Breast epithelium (tissue), 3 donors: ENCODE measurements at regions not wholly inside any gene's neighbourhood (a gene's known extent, or its start where the extent isn't known, plus 50 kb on each side); places are given as distances from the start of the nearest gene placed in this dataset.

Experiments
- POLR2AphosphoS5 ChIP-seq, 3 donors: sonication (generic); formaldehyde crosslinking; IDR thresholded peaks; one replicate each; pipeline ENCODE4 v1.6.1; 2017; ENCODE audit warnings: antibody characterized with exemption in 3 of 3
- TF ChIP-seq, protein P1 (sequence below), 3 donors: fragments of 450-650 bp; IDR thresholded peaks; one replicate each; pipeline ENCODE4 v1.5.1; 2016 to 2017; ENCODE audit warnings: antibody characterized with exemption in 3 of 3, mild to moderate bottlenecking in 3 of 3, moderate library complexity in 3 of 3

DNA sequence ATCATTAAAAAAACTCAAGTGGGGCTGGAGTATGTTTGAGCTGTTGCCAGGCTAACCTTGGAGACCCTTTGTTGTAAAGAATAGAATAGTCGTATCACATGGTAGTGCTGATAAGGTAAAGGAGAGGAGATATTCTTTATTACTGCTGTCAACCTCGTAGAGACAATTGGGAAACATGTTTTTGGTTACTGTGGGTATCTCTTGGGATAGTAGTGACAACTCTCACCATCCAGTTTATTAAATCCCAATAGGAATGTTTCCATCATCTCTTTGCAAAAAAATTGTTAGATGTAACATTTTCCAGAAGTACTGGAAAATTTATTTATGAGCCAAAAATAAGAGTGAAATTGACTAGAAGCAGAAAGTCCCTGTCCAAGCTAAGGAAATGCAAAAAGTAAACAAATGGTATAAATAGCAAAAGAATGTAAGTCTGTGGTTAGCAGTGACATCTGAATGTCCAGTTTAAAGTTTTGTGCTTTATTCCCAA lies 829.3 kb upstream of the CITED2 start:
- TF ChIP-seq POLR2AphosphoS5 (IDR thresholded peaks at IDR 0.05): no peak
- TF ChIP-seq, protein P1, sequence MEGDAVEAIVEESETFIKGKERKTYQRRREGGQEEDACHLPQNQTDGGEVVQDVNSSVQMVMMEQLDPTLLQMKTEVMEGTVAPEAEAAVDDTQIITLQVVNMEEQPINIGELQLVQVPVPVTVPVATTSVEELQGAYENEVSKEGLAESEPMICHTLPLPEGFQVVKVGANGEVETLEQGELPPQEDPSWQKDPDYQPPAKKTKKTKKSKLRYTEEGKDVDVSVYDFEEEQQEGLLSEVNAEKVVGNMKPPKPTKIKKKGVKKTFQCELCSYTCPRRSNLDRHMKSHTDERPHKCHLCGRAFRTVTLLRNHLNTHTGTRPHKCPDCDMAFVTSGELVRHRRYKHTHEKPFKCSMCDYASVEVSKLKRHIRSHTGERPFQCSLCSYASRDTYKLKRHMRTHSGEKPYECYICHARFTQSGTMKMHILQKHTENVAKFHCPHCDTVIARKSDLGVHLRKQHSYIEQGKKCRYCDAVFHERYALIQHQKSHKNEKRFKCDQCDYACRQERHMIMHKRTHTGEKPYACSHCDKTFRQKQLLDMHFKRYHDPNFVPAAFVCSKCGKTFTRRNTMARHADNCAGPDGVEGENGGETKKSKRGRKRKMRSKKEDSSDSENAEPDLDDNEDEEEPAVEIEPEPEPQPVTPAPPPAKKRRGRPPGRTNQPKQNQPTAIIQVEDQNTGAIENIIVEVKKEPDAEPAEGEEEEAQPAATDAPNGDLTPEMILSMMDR (IDR thresholded peaks at IDR 0.05): no peak
